ENCODE measurements at regions not wholly inside any gene's neighbourhood (a gene's known extent, or its start where the extent isn't known, plus 50 kb on each side); places are given as distances from the start of the nearest gene placed in this dataset.

DNA sequence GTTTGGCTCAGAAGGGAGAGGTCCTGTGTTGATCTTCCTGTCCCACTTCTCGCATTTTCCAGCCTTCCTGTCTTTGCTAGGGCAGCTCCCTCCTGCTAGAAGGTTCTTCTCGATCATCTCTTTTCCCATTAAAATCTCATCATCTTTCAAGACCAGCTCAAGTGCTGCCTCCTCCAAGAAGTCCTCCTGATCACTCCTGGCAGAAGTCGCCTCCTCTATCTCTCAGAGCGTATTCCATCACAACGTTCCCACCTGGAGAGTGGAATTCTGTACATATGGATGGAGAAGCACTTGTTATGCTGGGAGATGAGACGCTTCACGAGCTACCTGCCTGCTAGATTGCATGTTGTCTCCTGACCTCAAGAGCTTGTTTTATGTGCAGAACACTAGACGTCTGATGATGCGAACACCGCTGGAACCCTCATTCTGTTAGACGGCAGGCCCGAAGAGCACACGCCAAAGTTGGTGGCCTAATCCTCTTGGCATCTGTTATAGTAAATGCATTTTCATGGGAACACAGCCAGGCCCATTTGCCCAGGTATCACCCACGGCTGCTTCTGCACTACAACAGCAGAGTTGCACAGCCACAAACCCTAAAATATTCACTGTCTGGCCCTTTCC, 68.0 kb upstream of the INSIG1 start:
- TF ChIP-seq CTCF (IDR thresholded peaks at IDR 0.05; ENCODE audit: borderline replicate concordance, extremely low read depth, low read length, poor library complexity, severe bottlenecking) (no peak), EZH2 (IDR thresholded peaks at IDR 0.05; ENCODE audit: borderline replicate concordance, low read depth, low read length, severe bottlenecking) (no peak)
